CD4-positive, CD25-positive, alpha-beta regulatory T cell (primary cell): ENCODE measurements at regions not wholly inside any gene's neighbourhood (a gene's known extent, or its start where the extent isn't known, plus 50 kb on each side); places are given as distances from the start of the nearest gene placed in this dataset.
A peak's percentile ranks its signal among the peaks of the same experiment; 100 is the strongest.

ENCODE experiments used
- ATAC-seq, 2 donors: fragments of 150-1000 bp; cut with Tn5 transposase; one replicate each; pipeline ENCODE4 v1.10.0; 2021; ENCODE audit warnings: low read depth in 2 of 2, moderate number of reproducible peaks in 2 of 2, moderate library complexity in 1 of 2
- DNase-seq, 3 donors: peaks; one replicate each; pipeline versions ENCODE4 v3.0.0 to v3.0.0-alpha.2; 2012 to 2022; ENCODE audit warnings: mixed read lengths in 1 of 3
- H3K27ac ChIP-seq: one replicate; pipeline ENCODE4 v1.7.0; 2013; ENCODE audit warnings: mild to moderate bottlenecking, low read length; ENCODE audit not compliant: insufficient read depth, poor library complexity, severe bottlenecking
- H3K27me3 ChIP-seq: one replicate; pipeline ENCODE4 v1.7.0; 2013; ENCODE audit warnings: low read length; ENCODE audit not compliant: control insufficient read depth, insufficient read depth
- H3K36me3 ChIP-seq: one replicate; pipeline ENCODE4 v1.7.0; 2013; ENCODE audit warnings: mild to moderate bottlenecking, low read length, moderate library complexity; ENCODE audit not compliant: control insufficient read depth, insufficient read depth
- H3K4me1 ChIP-seq: 2 replicates; pipeline ENCODE4 v1.7.0; 2013; ENCODE audit warnings: mild to moderate bottlenecking, low read length; ENCODE audit not compliant: insufficient read depth, control insufficient read depth, poor library complexity, severe bottlenecking
- H3K4me3 ChIP-seq: one replicate; pipeline ENCODE4 v1.7.0; 2013; ENCODE audit warnings: low read depth, mild to moderate bottlenecking, low read length, moderate library complexity
- H3K9me3 ChIP-seq, 2 experiments: 1 replicate in 1 of 2; 2 replicates in 1 of 2; pipeline ENCODE4 v1.7.0; 2013; ENCODE audit warnings: low read length in 2 of 2, mild to moderate bottlenecking in 1 of 2, moderate library complexity in 1 of 2; ENCODE audit not compliant: control insufficient read depth in 2 of 2
- H3K27ac Mint-ChIP-seq, 3 donors: one replicate each; pipeline ENCODE4 v1.8.0; 2020 to 2022; ENCODE audit warnings: mild to moderate bottlenecking in 3 of 3, mixed read lengths in 3 of 3, moderate library complexity in 2 of 3
- H3K27me3 Mint-ChIP-seq: one replicate; pipeline ENCODE4 v1.8.0; 2022; ENCODE audit warnings: mild to moderate bottlenecking, mixed read lengths
- H3K36me3 Mint-ChIP-seq: one replicate; pipeline ENCODE4 v1.8.0; 2020; ENCODE audit warnings: mixed read lengths
- H3K4me1 Mint-ChIP-seq, 4 donors: one replicate each; pipeline ENCODE4 v1.8.0; 2020 to 2022; ENCODE audit warnings: mixed read lengths in 4 of 4, mild to moderate bottlenecking in 1 of 4
- H3K4me3 Mint-ChIP-seq, 4 donors: one replicate each; pipeline ENCODE4 v1.8.0; 2020 to 2022; ENCODE audit warnings: mild to moderate bottlenecking in 4 of 4, mixed read lengths in 4 of 4, moderate library complexity in 3 of 4
- H3K9me3 Mint-ChIP-seq, 7 donors: one replicate each; pipeline ENCODE4 v1.8.0; 2020 to 2022; ENCODE audit warnings: mixed read lengths in 7 of 7, mild to moderate bottlenecking in 3 of 7, moderate library complexity in 2 of 7

DNA sequence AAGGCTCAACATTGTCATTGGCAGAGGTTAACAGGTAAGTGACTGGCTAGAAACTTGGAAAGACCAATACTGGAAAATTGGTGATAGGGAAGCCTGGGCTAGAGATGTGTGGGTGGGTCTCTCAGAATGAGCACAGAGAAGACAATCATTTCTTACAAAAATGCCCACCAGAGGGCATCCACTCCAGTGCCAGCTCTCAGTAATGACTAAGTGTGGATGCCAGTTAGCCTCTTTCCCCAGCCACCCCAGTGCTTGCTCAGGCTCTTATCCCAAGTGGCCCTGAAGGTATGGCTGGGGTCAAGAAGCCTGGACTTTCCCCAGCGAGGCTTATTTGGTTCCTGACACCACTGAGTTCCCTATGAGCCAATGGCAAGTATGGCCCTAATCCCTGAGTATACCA, 115.9 kb upstream of the ST8SIA2 start:
- DNase-seq = peak in 1 of 3 donors; percentile 19
- no peaks in the 10 kb centered on the region for H3K4me1 Mint-ChIP-seq

DNA sequence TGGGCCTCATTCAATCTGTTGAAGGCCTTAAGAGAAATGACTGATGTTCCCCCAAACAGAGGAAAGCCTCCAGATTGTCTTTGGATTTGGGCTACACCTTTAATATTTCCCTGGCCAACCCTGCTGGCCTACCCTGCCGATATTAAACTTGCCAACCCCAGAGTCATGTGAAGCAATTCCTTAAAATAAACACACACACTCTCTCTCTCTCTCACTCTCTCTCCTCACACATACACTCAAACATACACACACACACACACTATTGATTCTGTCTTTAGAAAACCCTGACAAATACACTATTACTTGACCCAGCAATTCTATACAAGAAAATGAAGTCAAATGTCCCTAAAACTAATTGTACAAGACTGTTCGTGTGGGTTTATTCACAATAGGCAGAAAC, 109.9 kb upstream of the ST8SIA2 start:
- H3K27ac ChIP-seq = no peak overlapping the region
- Mint-ChIP-seq H3K4me3 (no peak overlapping the region), H3K27ac (no peak overlapping the region), H3K27me3 (peaks cover 17% of the 10 kb centered on the region), H3K36me3 (no peaks in the 10 kb centered on the region), H3K4me1 (peaks cover 0 to 2% (median 0%) of the 10 kb centered on the region in 4 donors), H3K9me3 (peaks cover 0 to 2% (median 0%) of the 10 kb centered on the region in 7 donors)
- DNase-seq (no peak), ATAC-seq (no peak)
- no peaks in the 10 kb centered on the region for H3K9me3 ChIP-seq
- no peaks in the 10 kb centered on the region for H3K27me3 ChIP-seq
- H3K4me3 ChIP-seq = no peak overlapping the region
- H3K4me1 ChIP-seq = no peaks in the 10 kb centered on the region
- H3K36me3 ChIP-seq = no peaks in the 10 kb centered on the region

More for the DNA sequence above, 115.9 kb upstream of the ST8SIA2 start:
- peaks cover 0 to 1% (median 0%) of the 10 kb centered on the region in 7 donors for H3K9me3 Mint-ChIP-seq
- no peak overlapping the region for H3K4me3 Mint-ChIP-seq
- ATAC-seq = no peak
- H3K4me1 ChIP-seq = no peaks in the 10 kb centered on the region
- peaks cover 26% of the 10 kb centered on the region for H3K27me3 Mint-ChIP-seq
- no peak overlapping the region for H3K27ac Mint-ChIP-seq
- H3K4me3 ChIP-seq = no peak overlapping the region
- no peak overlapping the region for H3K27ac ChIP-seq
- no peaks in the 10 kb centered on the region for H3K36me3 ChIP-seq
- H3K9me3 ChIP-seq = no peaks in the 10 kb centered on the region
- H3K27me3 ChIP-seq = peaks cover 2% of the 10 kb centered on the region
- H3K36me3 Mint-ChIP-seq = no peaks in the 10 kb centered on the region

DNA sequence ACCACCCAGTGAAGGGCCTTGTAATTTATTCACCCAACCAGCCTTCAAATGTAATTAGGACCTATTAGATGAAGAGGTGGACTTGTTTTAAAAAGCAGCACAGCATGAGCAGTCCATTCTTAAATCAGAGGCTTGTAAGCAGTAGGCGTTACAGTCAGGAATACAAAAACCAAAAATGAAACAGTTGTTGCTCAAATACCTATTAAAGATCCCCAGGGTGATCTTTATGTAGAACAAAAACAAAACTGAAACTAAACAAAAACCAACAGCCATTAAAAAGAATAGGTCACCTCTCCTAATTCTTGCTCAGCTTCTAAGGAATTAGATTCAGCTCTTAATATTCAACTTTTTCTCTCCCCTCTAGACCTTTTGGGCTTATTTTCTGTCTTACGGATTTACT, 104.9 kb upstream of the ST8SIA2 start:
- Mint-ChIP-seq H3K9me3 (peaks cover 0 to 4% (median 0%) of the 10 kb centered on the region in 7 donors), H3K27me3 (peaks cover 7% of the 10 kb centered on the region), H3K4me3 (no peak overlapping the region), H3K4me1 (peaks cover 0 to 6% (median 1%) of the 10 kb centered on the region in 4 donors), H3K27ac (no peak overlapping the region), H3K36me3 (no peaks in the 10 kb centered on the region)
- no peak overlapping the region for H3K4me3 ChIP-seq
- DNase-seq (peak in 1 of 3 donors; percentile 21), ATAC-seq (no peak)
- no peaks in the 10 kb centered on the region for H3K9me3 ChIP-seq
- H3K4me1 ChIP-seq = no peaks in the 10 kb centered on the region
- peaks cover 5% of the 10 kb centered on the region for H3K27me3 ChIP-seq
- no peak overlapping the region for H3K27ac ChIP-seq
- H3K36me3 ChIP-seq = no peaks in the 10 kb centered on the region

DNA sequence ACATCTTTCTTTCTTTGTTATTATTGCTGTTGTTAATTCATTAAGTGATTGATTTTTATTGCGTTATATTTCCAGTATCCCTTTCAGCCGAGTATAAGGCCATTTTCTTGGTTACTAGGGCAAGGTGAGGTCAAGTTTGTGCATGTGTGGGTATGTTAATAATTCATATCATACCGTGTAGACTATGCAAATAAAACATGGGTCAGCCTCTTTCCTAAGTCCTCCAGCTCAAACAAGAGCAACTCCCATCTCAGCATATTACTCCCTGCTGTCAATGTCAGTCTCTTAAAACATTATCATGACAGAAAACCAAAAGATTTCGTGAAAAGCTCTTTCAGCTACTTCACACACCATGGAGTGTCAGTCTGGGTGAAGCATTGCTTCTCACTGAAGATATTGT, 103.9 kb upstream of the ST8SIA2 start:
- Histone ChIP-seq H3K36me3 (no peaks in the 10 kb centered on the region), H3K4me1 (no peaks in the 10 kb centered on the region), H3K27me3 (peaks cover 7% of the 10 kb centered on the region), H3K27ac (no peak overlapping the region), H3K4me3 (no peak overlapping the region), H3K9me3 (no peaks in the 10 kb centered on the region)
- Mint-ChIP-seq H3K9me3 (peaks cover 0 to 3% (median 0%) of the 10 kb centered on the region in 7 donors), H3K27ac (no peak overlapping the region), H3K4me3 (no peak overlapping the region), H3K36me3 (no peaks in the 10 kb centered on the region), H3K4me1 (peaks cover 0 to 6% (median 1%) of the 10 kb centered on the region in 4 donors), H3K27me3 (peaks cover 7% of the 10 kb centered on the region)
- DNase-seq = no peak
- no peak for ATAC-seq

DNA sequence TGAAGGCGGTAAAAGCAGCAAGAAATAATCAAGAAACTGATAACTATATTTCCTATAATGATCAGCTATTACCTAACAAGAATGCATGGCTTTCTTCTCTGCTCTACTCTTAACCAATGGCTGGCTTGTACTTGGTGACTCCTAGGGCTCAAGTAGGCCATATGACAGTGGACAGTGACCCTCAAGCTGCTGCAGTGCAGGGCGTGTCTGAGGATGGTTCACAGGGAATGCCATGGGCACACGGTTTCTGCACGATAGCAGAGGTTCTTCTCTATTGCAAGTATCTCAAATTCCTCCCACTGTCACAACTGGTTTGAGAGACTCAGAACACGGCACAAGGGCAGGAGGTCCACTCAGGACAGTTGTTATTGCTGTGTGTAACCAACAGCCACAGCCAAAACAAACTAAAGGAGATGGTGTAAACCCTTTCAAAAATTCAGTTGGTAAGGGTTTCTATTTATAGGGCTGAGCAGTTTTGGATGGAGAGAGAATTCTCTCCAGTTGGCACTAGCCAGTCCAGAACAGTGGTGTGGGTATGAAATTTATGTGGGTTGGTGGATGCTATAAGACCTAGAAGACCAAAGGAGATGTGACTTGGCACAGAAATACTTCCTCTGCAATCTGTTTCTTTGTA, 103.2 kb upstream of the ST8SIA2 start:
- Mint-ChIP-seq H3K9me3 (peaks cover 0 to 3% (median 0%) of the 10 kb centered on the region in 7 donors), H3K27me3 (peaks cover 7% of the 10 kb centered on the region), H3K4me3 (no peak overlapping the region), H3K27ac (no peak overlapping the region), H3K4me1 (peaks cover 0 to 6% (median 1%) of the 10 kb centered on the region in 4 donors), H3K36me3 (no peaks in the 10 kb centered on the region)
- Histone ChIP-seq H3K27me3 (peaks cover 7% of the 10 kb centered on the region), H3K27ac (no peak overlapping the region), H3K36me3 (no peaks in the 10 kb centered on the region), H3K9me3 (no peaks in the 10 kb centered on the region), H3K4me1 (no peaks in the 10 kb centered on the region), H3K4me3 (no peak overlapping the region)
- no peak for DNase-seq
- ATAC-seq = no peak

DNA sequence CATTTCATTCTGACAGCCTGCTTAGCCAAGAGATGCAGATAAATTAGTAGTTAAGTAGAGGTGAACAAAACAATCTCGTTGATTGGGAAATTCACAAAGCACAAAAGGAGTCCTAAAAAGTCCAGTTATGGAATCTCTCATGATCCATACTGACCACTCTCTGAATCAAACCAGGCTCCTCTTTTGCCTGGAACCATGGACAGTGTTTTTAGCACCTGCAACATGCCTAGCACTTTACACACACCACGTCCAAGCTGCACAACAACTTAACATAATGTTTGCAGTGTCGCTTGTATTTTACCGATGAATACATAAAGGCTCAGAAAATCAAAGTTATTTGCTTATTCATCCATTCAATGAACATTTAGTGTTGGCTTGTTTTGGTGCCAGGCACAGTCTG, 101.8 kb upstream of the ST8SIA2 start:
- Mint-ChIP-seq H3K36me3 (no peaks in the 10 kb centered on the region), H3K4me3 (no peak overlapping the region), H3K27me3 (peaks cover 7% of the 10 kb centered on the region), H3K9me3 (peaks cover 0 to 3% (median 0%) of the 10 kb centered on the region in 7 donors), H3K27ac (no peak overlapping the region), H3K4me1 (peaks cover 0 to 6% (median 1%) of the 10 kb centered on the region in 4 donors)
- H3K4me3 ChIP-seq = no peak overlapping the region
- H3K4me1 ChIP-seq = no peaks in the 10 kb centered on the region
- no peaks in the 10 kb centered on the region for H3K36me3 ChIP-seq
- no peak overlapping the region for H3K27ac ChIP-seq
- no peak for DNase-seq
- ATAC-seq = no peak
- peaks cover 7% of the 10 kb centered on the region for H3K27me3 ChIP-seq
- no peaks in the 10 kb centered on the region for H3K9me3 ChIP-seq

DNA sequence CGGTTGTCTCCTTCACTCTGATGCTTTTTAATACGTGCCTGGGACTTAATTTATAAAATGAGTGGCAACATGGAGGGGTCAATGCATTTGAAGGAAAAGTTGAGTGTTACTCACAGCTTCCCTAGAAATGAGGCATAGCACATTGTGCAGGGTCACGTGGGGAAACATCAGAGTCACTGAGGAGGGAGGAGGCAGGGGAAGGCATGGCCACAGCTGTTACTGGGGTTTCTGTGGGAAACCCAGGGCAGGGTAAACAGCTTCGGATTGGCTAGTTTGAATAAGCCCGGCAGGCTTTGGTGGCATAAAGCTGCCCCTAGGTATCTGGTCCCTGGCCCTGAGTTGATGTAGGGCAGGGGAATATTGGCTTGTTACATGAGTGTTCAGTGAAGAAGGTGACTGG, 98.9 kb upstream of the ST8SIA2 start:
- no peak overlapping the region for H3K27ac ChIP-seq
- DNase-seq (no peak), ATAC-seq (no peak)
- H3K36me3 ChIP-seq = no peaks in the 10 kb centered on the region
- H3K27ac Mint-ChIP-seq = peak overlapping the region in 1 of 3 donors; percentile 48
- no peaks in the 10 kb centered on the region for H3K36me3 Mint-ChIP-seq
- H3K27me3 ChIP-seq = peaks cover 7% of the 10 kb centered on the region
- H3K4me3 Mint-ChIP-seq = no peak overlapping the region
- H3K4me3 ChIP-seq = no peak overlapping the region
- H3K9me3 ChIP-seq = no peaks in the 10 kb centered on the region
- peaks cover 0 to 6% (median 0%) of the 10 kb centered on the region in 4 donors for H3K4me1 Mint-ChIP-seq
- peaks cover 0 to 3% (median 0%) of the 10 kb centered on the region in 7 donors for H3K9me3 Mint-ChIP-seq
- peaks cover 7% of the 10 kb centered on the region for H3K27me3 Mint-ChIP-seq
- H3K4me1 ChIP-seq = no peaks in the 10 kb centered on the region
